Fibroblast of skin of right biceps (primary cell): ENCODE measurements at regions not wholly inside any gene's neighbourhood (a gene's known extent, or its start where the extent isn't known, plus 50 kb on each side); places are given as distances from the start of the nearest gene placed in this dataset.
"Not testable (repeated sequence)": the region's sequence is repeated elsewhere in the genome, so short reads cannot be mapped to it uniquely, and the experiment has no call there.

Source experiments
- DNase-seq: peaks from one replicate; pipeline ENCODE4 v3.0.0-alpha.2; 2013

DNA sequence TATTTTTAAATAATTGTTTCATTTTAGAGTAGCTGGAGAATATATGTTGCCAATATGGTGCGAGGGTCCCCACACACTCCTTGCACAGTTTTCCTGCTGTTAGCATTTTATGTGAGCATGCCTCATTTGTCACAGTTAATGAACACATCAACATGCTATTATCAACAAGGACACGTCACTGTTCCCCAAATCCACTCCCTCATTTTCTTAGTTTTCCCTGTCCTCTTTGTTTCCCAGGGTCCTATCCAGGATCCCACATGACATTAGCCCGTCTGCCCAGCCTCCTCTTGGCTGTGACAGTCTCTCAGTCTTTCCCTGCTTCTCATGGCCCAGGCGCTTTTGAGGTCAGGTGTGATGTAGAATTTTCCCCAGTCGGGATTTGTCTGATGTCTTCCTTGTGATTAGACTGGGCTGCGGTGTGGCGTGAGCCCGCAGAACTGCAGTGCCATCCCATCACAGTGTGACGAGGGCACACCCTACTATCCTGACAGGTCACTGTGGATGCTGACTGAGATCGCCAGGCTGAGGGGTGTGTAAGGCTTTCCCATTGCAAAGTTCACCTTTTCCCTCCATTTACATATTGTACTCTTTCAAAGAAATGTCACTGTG, 450.6 kb upstream of the B3GAT1 start:
- DNase-seq: no peak

DNA sequence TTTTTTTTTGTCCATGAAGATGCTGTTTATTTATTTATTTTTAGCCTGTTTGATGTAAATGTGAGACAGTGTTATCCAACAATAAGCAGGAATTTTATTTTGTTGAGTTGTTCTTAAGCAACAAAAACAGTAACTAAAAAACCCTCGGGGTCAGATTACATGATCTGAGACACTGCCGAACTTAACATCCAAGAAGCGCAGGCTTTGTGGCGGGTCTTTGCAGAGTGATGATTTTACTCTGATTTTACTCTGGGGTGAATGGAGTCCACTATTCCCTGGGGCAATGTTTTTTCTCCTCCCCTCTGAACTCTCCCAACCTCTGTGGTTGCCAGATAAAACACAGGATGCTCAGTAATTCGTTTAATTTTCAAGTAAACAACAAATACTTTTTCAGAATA, 450.1 kb upstream of the B3GAT1 start:
- DNase-seq: no peak

DNA sequence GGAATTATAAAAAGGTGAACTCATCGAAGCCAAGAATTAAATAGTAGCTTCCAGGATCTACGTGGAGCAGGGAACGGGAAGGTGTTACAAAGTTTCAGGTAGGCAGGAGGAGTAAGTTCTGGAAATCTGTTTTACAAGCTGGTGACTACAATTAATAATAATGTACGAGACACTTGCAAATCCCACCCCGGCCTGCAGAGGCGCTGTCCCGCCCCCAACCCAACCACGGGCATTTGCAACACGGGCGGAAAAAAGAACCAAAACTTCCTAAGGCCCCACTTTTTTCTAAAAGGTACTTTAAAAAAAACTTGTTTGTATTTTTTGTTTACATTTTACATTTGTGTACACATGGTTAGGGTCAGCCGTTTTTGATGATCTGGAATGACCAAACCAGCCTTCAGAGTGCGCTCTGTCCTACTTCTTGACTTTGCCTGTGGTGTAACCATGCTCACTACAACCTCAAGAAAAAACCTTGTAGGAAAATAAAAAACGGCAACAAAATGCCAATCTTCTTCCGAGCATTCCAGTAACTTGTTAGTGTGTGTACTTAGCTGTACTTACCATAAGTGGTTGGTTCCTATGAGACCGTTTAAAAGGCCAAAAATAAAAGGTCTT, 449.6 kb upstream of the B3GAT1 start:
- no peak for DNase-seq

DNA sequence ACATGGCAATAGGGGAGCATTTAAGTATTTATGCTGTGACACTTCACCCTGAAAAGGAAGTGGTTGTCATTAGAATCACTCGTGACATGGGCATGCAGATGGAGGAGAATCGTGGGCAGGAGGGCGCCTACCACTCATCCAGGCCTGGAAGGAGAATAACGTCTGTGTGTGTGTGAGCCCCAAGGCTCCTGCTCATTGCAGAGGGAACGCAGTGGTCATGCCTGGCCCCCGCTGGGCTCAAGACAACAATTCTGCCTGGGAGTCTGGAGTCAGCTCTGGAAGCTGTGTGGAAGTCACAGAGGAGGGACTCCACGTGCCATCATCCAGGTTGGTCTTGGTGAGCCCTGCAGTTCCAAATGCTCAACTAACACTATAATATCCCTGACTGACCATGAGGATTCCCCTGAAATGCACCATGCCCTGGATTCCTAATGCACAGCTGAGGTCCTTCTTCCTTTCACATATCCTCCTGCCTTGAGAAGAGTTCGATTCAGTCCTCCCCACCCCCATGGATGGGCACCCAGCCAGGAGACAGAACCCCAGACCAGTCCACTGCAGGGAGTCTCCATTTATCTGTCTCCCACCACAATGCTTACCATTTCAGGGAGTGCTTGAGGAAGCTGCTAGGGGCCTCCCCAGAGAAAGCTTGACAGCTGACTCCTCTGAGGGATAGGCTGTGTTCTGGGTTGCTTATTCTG, 446.9 kb upstream of the B3GAT1 start:
- no peak for DNase-seq

DNA sequence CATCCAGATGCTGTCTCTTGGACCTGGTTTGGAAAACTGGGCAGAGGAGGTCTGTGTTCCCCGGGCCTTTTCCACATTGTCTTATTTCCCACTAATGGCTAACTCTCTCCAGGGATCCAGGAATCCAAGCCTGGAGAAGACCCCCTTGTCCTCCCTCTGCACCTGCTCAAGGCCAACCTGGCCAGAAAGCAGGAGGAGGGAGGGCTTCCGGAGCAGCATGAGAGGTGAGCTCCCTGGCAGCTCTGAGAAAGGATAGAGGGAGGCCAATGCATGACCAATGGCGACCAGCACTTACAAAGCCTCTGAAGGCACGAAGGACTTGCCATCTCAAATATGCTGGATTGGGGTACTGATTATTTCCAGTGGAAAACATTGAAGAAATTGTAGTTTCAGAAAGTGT, 445.0 kb upstream of the B3GAT1 start:
- DNase-seq: no peak

DNA sequence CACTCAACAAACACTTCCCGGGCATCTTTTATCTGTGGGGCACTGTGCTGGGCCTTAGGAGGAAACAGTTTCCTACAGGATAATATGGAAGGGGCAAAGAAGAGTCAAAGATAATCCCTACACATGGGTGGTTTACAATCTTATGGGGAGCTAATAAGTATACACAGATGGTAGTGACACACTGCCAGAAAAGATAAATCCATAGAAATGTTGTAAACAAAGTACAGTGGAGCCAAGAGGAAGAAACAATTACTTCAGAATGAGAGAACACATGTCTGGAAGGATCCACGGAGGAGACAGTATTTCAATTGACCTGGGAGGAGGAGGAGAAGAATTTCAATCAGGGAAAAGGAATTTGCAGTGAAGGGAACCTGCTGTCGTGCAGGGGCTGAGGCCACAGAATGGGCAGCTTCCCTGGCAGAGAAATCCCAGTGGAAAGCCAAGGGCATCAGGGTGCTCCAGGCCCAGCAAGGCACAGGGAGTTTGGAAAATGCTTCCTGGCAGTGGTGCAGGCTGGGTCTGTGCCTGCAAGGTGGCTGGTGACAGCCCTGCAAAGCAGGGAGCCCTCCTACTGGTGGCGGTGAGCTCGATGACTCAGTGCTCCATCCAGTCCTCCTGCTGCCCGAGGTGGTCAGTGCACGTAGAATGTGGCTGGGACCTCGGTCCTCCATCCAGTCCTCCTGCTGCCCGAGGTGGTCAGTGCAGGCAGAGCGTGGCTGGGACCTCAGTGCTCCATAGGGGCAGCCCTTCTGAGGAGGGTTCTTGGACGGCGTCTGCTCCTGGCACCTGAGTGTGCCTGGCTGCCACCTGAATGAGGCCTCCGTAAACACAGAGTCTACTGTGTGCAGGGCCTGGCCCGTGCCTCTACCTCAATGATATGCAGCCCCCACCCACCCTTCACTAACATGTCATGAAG, 444.3 kb upstream of the B3GAT1 start:
- DNase-seq: no peak

DNA sequence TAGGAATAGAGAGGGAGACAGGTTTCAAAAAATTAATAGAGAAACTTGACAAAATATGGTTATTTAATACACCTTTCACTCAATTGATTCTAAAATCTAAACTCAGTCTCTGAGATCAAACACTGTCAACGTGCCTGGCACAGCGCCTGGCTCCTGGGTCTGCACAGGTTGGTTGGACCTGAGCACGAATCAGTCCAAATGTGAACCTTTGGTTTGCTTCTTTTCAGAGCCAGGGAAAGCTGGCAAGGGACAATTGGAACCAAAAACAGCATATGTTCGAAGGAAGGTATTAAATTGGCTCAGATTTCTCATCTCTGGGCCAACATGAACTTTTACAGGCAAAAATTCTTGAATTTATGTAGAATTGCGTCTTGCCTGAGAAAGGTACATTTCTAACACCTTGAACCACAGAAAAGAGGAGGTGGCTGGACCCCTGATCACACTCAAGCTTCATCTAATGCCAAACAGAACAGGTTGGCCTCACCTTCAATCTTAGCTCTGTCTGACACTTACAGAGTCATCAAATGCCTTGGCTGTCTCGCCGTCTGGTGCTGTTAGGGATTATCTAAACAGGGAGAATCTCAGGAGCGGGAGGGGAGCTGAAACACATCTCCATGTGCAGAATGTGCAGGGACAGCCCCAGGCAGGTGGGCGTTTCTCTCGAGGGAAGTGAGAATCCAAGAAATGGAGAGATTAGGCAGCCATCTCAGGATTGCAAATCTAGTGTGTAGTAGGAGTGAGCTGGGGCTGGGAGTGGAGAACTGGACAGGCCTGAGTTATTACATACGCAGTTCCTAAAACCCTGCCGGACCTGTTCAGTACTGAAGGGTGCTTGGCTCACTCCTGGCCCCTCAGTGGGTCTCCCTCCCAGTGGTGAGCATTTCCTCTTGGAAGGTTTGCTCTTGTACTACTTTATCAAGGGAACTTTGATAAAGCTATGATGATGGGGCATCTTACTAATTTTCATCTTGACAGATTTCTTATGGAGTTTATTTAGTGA, 442.2 kb upstream of the B3GAT1 start:
- no peak for DNase-seq

DNA sequence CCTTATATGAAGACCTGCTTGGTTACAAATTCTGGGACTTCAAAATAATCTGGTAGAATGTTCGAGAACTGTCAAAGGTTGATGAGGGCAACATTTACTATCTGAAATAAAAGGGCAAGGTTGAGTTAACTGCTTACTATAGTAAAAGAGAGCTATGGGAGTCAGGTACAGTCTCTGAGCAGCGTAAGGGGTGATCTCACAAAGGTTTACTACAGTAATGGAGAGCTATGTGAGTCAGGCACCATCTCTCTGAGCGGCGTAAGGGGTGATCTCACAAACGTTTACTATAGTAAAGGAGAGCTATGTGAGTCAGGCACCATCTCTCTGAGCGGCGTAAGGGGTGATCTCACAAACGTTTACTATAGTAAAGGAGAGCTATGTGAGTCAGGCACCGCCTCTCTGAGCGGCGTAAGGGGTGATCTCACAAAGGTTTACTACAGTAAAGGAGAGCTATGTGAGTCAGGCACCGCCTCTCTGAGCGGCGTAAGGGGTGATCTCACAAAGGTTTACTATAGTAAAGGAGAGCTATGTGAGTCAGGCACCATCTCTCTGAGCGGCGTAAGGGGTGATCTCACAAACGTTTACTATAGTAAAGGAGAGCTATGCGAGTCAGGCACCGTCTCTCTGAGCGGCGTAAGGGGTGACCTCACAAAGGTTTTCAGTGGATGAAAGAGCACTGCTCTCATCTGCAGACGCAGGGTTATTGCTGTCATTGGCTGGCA, 439.6 kb upstream of the B3GAT1 start:
- not testable (repeated sequence) for DNase-seq

DNA sequence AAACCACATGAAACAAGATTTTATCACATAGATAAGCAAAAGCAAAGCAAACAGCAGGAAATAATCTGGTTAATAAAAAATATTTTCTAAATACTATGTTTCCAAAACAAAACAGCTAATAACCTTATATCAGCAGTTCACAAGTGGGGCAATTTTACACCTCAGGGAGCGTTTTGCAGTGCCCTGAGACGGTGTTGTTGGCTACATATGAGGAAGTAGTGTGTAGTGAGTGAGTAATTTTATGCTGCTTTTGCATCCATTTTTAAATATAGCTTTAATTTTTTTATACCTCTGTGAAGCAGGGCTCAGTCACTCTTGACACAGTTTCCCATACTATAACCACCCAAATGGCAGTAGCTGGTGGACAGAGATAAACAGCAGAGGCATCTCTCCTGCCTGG, 438.5 kb upstream of the B3GAT1 start:
- no peak for DNase-seq

DNA sequence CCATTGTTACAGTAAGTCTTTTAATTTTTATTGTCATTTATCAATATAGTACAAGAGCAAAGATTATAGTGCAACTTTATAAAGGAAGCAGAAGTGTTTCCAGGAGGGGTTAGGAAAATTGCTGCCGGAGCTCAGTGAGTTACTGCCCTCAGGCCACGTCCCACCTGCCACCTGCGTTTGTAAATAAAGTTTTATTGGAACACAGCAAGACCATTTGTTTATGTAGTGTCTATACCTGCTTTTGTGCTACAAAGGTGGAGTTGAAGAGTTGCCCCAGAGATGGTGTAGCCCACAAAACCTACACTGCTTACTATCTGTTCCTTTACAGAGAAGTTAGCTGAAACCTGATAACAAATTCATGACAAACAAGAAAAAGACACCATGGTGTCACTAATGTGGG, 437.8 kb upstream of the B3GAT1 start:
- DNase-seq: no peak

DNA sequence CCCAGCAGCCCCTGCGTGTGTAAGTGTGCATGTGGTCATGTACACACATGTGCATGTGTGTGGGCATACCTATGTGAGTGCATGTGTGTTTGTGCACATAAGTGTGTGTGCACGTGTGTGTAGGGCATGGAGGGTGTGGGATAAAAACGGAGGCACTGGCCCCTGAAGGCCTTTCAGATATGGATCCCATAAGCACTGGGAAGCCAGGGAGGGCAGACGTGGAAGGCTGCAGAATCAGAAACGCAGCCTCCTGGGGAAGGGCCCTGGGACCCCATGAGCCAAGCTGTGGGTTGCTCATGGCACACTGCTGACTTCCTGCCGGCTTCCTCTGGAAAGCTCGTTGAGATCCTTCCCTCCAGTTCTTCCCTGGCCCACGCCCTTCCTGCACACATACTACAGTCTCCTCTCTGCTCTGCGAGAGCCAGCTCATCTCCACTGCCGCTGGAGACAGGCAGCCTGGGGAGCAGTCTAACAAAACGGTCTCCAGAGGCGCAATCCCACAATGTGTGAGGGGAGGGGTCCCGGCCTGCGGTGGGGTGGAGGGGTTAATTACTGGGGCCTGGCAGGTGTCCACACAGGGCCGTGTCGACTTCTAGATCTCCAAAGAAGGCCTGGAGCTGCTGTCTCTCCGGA, 435.2 kb upstream of the B3GAT1 start:
- no peak for DNase-seq

DNA sequence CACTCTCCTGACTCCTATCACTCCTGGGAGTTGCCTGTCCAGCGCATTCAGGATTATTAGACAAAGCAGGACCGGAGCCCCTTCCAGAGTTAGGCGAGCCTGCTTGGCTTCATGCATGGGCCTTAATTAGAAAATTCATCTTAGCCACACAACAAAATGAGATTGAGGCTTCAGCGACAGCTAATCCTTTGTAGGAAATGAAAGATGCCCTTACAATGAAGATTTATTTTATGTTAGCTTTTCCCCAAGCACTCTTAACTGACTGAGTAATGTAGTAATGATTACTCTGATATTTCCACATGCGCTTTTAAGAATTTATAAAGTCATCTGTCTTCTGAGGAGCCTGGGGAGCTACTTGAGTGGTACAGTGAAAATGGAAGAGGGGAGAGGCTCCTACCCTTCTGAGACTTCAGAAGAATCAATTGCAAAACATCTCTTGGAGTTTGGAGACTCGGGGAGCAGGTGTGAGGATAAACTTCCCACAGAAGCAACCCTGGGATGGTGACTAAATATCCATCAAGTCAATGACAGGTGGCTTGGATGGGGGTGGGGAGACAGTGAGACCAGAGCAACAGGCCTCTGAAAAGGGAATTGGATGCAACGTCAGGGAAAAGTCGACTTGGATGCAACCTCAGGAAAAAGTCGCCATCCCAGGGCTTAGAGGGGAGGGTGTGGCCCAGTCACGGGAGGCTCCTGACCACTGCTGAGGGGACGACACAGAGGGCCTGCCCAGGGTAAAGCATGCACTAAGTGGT, 434.5 kb upstream of the B3GAT1 start:
- DNase-seq: no peak

DNA sequence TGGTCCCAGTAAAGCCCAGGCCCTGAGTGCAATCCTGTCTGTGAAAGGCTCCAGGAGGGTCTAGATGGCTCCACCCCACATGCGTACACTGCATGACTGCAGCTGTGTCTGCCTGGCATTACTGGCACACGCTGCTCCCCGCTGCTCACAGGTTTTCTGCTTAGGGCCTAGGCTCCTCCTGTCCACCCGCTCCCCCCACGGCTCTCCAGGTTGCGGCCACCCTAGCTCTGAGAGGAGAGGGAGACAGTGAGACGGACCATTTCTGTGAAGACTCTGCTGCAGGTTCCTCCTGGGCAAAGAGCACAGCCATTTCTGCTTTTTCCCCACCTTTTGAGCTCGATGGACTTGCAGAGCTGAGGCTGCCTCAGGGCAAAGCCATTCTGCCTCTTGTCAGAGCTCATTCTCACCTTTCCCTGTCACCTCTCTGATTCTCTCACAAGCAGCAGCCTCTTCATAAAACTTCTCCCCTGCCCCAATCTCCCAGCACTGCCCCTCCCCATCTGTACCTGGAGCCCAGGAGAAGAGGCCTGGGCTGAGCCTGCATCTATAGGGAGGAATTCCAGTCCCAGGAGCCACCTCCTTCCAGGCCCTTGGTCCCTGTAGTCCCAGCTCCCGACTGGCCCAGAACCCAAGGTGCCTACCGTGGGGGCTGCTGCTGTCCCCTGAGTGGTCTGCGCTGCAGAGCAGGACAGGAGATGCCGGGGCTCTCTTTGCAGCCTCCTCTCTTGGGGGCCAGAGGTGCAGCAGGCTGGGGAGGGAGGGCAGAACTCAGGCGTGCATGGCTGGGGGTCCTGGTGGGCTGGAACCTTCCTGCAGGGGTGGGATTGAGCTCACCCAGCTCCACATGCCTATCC, 433.7 kb upstream of the B3GAT1 start:
- DNase-seq: no peak

DNA sequence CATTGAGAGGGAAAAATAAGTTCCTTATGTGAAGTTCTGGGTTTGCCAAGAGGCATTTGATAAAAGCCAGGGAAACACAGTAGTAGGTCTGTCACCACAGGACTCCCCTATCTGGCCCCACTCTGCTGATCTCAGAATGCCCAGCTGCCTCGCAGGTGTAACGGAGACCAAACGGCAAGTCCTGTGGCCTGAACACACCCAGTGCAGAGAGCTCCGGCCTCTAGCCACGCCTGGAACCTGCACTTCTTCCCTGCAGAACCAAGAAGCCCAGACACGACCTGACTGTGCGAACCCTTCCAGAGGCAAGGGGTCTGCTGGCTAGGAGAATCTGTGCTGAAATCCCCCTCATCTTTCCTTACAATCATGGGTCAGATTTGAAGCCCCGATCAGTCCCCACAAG, 432.8 kb upstream of the B3GAT1 start:
- DNase-seq: no peak

DNA sequence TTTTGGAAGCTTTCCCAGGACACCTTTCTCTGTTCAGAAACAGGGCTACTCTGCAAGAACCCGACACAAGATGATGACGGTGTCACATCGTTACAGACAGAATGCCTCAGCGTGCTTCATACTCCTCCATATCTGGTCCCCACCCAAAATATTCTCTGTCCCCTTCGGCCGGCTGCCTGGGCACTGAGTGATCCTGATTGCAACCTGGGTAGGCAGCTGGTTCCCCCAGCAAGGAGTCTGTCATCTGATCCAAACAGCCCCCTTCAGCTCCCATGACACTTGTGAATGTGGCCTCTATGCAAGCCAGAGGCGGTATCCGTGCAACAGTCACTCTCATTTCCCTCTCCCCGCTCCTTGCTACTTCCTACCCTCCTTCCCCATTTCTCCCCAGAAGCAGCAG, 431.7 kb upstream of the B3GAT1 start:
- DNase-seq: no peak

DNA sequence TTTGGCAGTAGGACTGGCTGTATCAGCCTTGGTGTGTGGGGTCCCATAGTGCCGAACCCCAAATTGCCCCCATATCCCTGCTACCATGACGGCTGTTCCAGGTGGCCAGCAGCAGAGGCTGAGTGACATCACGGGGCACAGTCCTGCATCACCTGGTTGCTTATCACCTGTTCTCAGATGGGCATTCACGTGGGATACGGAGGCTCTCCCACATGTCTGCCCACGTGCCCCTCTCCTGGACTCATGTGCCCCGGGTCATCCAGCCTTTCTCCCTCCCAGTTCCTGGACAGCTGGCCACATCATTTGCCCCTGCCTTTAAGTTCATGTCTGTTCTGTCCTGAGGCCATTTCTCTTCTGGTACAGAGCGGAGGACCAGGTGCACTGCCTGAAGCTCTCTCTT, 431.0 kb upstream of the B3GAT1 start:
- no peak for DNase-seq

DNA sequence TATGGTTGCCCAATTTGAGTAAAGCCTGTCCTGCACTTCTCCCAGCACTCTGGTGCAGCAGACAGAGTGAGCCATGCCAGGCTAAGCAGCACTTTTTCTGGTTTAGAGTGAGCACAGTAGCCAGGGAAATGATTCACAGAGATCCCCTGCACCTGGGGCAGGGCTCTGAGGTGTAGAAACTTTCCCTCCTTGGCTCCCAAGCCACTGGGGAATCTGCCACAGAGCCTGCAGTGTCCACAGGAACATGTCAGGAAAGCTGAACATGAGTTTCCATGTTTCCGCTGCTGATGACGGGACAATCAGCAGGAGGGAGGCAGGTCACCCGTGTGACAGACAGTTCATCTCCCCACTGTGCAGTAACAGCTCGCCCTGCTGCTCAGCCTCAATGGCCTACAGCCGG, 429.9 kb upstream of the B3GAT1 start:
- no peak for DNase-seq

DNA sequence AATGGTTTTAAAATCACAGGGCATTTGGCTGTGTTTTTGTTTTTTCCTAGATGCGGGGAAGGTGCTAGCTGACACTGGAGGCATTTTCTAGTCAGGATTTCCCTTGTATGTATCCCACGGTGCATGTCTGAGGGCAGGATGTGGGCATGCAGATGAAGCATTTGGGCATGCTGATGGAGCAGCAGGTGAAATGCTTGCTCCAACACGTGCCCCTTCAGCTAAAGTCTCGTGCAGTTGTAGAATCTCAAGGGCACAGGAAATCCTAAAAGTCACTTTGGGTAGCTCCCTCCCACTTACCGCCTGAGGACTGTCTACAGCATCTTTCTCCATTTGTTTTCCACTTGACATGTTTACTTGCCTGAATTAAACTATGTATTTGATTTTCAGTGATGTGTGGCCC, 429.4 kb upstream of the B3GAT1 start:
- no peak for DNase-seq

DNA sequence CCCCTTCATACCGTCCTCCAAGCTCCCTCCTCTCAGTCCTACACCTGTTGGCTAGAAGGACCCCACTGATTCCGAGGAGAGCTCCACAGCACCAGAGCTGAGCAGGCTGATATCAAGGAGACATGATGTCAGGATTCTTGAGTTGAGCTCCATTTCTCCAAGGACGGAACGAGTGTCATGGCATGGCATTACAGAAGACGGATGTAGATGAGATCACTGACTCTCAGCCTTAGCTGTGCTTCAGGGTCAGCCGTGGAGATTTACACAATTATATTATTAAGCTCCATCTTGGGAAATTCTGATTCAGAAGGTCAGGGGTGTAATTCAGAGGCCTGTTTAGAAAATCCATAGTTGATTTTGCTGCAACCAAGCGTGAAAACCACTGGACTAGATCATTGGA, 428.9 kb upstream of the B3GAT1 start:
- DNase-seq: no peak
